ENCODE measurements at regions not wholly inside any gene's neighbourhood (a gene's known extent, or its start where the extent isn't known, plus 50 kb on each side); places are given as distances from the start of the nearest gene placed in this dataset.

DNA sequence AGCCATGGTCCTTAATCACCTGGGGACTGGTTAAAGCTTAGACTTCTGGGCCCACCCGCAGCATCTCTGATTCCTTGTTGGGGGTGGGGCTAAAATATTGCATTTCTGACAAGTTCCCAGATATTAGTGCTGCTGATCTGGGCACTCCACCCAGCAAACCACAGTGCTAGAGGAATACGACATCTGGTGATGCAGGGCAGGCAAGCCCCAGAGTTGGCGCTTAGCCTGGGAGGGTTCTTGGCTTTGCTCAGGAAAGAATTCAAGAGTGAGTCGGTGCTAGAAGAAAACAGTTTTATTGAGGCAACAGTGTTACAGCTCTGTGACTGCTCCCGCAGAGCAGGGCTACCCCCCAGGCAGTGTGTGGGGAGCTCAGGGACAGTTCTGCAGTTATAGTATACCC is 210.7 kb downstream of the TFAP2C start:
- TF ChIP-seq, protein P1, sequence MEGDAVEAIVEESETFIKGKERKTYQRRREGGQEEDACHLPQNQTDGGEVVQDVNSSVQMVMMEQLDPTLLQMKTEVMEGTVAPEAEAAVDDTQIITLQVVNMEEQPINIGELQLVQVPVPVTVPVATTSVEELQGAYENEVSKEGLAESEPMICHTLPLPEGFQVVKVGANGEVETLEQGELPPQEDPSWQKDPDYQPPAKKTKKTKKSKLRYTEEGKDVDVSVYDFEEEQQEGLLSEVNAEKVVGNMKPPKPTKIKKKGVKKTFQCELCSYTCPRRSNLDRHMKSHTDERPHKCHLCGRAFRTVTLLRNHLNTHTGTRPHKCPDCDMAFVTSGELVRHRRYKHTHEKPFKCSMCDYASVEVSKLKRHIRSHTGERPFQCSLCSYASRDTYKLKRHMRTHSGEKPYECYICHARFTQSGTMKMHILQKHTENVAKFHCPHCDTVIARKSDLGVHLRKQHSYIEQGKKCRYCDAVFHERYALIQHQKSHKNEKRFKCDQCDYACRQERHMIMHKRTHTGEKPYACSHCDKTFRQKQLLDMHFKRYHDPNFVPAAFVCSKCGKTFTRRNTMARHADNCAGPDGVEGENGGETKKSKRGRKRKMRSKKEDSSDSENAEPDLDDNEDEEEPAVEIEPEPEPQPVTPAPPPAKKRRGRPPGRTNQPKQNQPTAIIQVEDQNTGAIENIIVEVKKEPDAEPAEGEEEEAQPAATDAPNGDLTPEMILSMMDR (IDR thresholded peaks at IDR 0.05; ENCODE audit: unreplicated experiment), result no peak
- BruUV-seq (replicated peaks), result no TSS peak
- no peak overlapping the region for H3K27ac Mint-ChIP-seq (ENCODE audit: unreplicated experiment)
- no peak overlapping the region for H3K4me3 Mint-ChIP-seq (ENCODE audit: low read depth, unreplicated experiment)
- no peaks in the 10 kb centered on the region for H3K4me1 Mint-ChIP-seq (ENCODE audit: low read depth, unreplicated experiment)
- peaks cover 94% of the 10 kb centered on the region for H3K27me3 Mint-ChIP-seq (ENCODE audit: unreplicated experiment)
- H3K9me3 Mint-ChIP-seq (ENCODE audit: low read depth, unreplicated experiment), result peaks cover 2% of the 10 kb centered on the region
- intact Hi-C loops (cut with micrococcal nuclease; ENCODE audit: unreplicated experiment), result no loop called here
- DNase-seq, result no peak
- H3K36me3 Mint-ChIP-seq (ENCODE audit: insufficient read depth, unreplicated experiment), result no peaks in the 10 kb centered on the region
- CTCF ChIA-PET, result no interaction called here

DNA sequence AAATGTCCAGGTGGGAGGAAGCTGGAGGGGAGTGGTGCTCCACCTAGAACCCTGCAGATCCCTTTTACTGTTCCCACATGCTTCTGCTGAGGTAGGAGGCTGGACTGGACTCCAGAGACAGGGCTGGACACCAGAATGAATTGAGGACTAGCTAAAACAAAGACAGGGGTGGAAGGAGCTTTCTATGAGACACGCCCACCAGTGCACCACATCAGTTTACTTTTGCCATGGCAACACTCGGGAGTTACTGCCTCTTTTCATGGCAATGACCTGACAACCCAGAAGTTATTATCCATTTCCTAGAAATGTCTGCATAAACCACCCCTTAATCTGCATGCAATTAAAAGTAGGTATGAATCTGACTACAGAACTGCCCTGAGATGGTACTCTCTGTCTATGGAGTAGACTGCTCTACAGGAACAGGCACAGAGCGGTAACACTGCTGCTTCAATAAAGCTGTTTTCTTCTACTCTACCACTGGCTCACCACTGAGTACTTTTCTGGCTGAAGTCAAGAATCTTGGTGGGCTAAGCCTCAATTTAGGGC is 211.7 kb downstream of the TFAP2C start:
- Mint-ChIP-seq H3K4me3 (ENCODE audit: low read depth, unreplicated experiment) (no peak overlapping the region), H3K9me3 (ENCODE audit: low read depth, unreplicated experiment) (peaks cover 2% of the 10 kb centered on the region), H3K27me3 (ENCODE audit: unreplicated experiment) (peaks cover 92% of the 10 kb centered on the region), H3K27ac (ENCODE audit: unreplicated experiment) (no peak overlapping the region), H3K4me1 (ENCODE audit: low read depth, unreplicated experiment) (no peaks in the 10 kb centered on the region), H3K36me3 (ENCODE audit: insufficient read depth, unreplicated experiment) (no peaks in the 10 kb centered on the region)
- intact Hi-C loops (cut with micrococcal nuclease; ENCODE audit: unreplicated experiment), result no loop called here
- DNase-seq, result no peak
- BruUV-seq (replicated peaks), result no TSS peak
- TF ChIP-seq, protein P1 (IDR thresholded peaks at IDR 0.05; ENCODE audit: unreplicated experiment), result no peak
- CTCF ChIA-PET, result no interaction called here

GRCh38 chr20:56841346-56841908 is 212.3 kb downstream of the TFAP2C start:
- TF ChIP-seq, protein P1 (IDR thresholded peaks at IDR 0.05; ENCODE audit: unreplicated experiment), result no peak
- no TSS peak for BruUV-seq (replicated peaks)
- CTCF ChIA-PET, result no interaction called here
- no peaks in the 10 kb centered on the region for H3K4me1 Mint-ChIP-seq (ENCODE audit: low read depth, unreplicated experiment)
- no peak overlapping the region for H3K27ac Mint-ChIP-seq (ENCODE audit: unreplicated experiment)
- H3K4me3 Mint-ChIP-seq (ENCODE audit: low read depth, unreplicated experiment), result no peak overlapping the region
- peaks cover 92% of the 10 kb centered on the region for H3K27me3 Mint-ChIP-seq (ENCODE audit: unreplicated experiment)
- DNase-seq, result no peak
- intact Hi-C loops (cut with micrococcal nuclease; ENCODE audit: unreplicated experiment), result no loop called here
- H3K36me3 Mint-ChIP-seq (ENCODE audit: insufficient read depth, unreplicated experiment), result no peaks in the 10 kb centered on the region
- peaks cover 2% of the 10 kb centered on the region for H3K9me3 Mint-ChIP-seq (ENCODE audit: low read depth, unreplicated experiment)

DNA sequence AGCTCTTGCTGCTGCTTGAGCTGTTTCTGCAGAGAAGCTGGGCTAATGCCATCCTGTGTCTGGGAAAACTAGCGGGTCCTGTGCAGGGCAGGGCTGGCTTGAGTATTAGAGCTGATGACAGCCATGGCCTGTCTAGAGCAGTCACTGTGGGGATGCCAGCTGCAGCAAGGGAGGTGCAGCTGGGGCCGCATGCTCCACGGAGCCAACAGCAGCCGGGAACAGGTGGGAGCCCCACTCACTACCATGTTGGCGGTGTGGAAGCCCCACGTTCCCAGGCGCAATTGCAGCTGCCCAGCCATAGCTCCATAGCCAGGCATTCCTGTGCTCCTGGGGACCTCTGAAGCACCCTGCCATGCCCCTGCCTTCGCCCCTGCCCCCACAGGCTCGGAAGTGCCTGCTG is 212.9 kb downstream of the TFAP2C start:
- peaks cover 2% of the 10 kb centered on the region for H3K9me3 Mint-ChIP-seq (ENCODE audit: low read depth, unreplicated experiment)
- H3K27me3 Mint-ChIP-seq (ENCODE audit: unreplicated experiment), result peaks cover 92% of the 10 kb centered on the region
- DNase-seq, result no peak
- H3K36me3 Mint-ChIP-seq (ENCODE audit: insufficient read depth, unreplicated experiment), result no peaks in the 10 kb centered on the region
- H3K4me1 Mint-ChIP-seq (ENCODE audit: low read depth, unreplicated experiment), result no peaks in the 10 kb centered on the region
- TF ChIP-seq, protein P1 (IDR thresholded peaks at IDR 0.05; ENCODE audit: unreplicated experiment), result no peak
- no peak overlapping the region for H3K4me3 Mint-ChIP-seq (ENCODE audit: low read depth, unreplicated experiment)
- no peak overlapping the region for H3K27ac Mint-ChIP-seq (ENCODE audit: unreplicated experiment)
- BruUV-seq (replicated peaks), result no TSS peak
- intact Hi-C loops (cut with micrococcal nuclease; ENCODE audit: unreplicated experiment), result no loop called here
- CTCF ChIA-PET, result no interaction called here
